Panc1 (cell line): ENCODE measurements at regions not wholly inside any gene's neighbourhood (a gene's known extent, or its start where the extent isn't known, plus 50 kb on each side); places are given as distances from the start of the nearest gene placed in this dataset.

ENCODE experiments used
- ATAC-seq: fragments of 200-7000 bp; cut with Tn5 transposase; 2 replicates; pipeline ENCODE4 v1.9.1; 2020; ENCODE audit warnings: mild to moderate bottlenecking, moderate library complexity
- BruUV-seq: library from RNA; stranded (reverse); fragments of 400-500 nt; replicated peaks from 2 replicates; lab custom pipeline; 2021; lab: Mats Ljungman, UMichigan
- CTCF ChIA-PET: fragments of 300-600 bp; sonication (Branson Sonifier 250); formaldehyde crosslinking; loops from one replicate; lab custom pipeline; 2022; ENCODE audit warnings: antibody characterized with exemption; lab: Charles Lee
- POLR2A ChIA-PET: fragments of 300-600 bp; sonication (Branson Sonifier 250); formaldehyde crosslinking; loops from one replicate; lab custom pipeline; 2022; ENCODE audit warnings: antibody characterized with exemption; lab: Charles Lee
- DNase-seq: peaks from one replicate; pipeline ENCODE4 v3.0.0-alpha.2; 2010; ENCODE audit warnings: low read depth, low spot score
- H3K27ac ChIP-seq: 2 replicates; pipeline ENCODE4 v1.5.1; 2011; ENCODE audit warnings: mild to moderate bottlenecking, low read length, inconsistent platforms
- H3K27me3 ChIP-seq: fragments of 200-500 bp; sonication (Bioruptor generic); 2 replicates; pipeline ENCODE4 v1.6.0; 2014; ENCODE audit warnings: low read length, inconsistent platforms; ENCODE audit not compliant: control insufficient read depth, insufficient read depth
- H3K36me3 ChIP-seq: fragments of 200-500 bp; sonication (Bioruptor generic); 2 replicates; pipeline ENCODE4 v1.5.1; 2014; ENCODE audit warnings: inconsistent platforms, mild to moderate bottlenecking, low read length, moderate library complexity; ENCODE audit not compliant: control insufficient read depth, insufficient read depth
- H3K4me1 ChIP-seq: 2 replicates; pipeline ENCODE4 v1.5.1; 2011; ENCODE audit warnings: inconsistent platforms, mild to moderate bottlenecking, low read length, moderate library complexity; ENCODE audit not compliant: control insufficient read depth, insufficient read depth
- H3K4me3 ChIP-seq, 2 experiments: 2 replicates each; pipeline ENCODE4 v1.5.1; 2011 to 2012; ENCODE audit warnings: low read depth in 2 of 2, low read length in 2 of 2, mild to moderate bottlenecking in 2 of 2, inconsistent platforms in 1 of 2, moderate library complexity in 1 of 2
- H3K9me3 ChIP-seq: fragments of 200-500 bp; sonication (Bioruptor generic); 2 replicates; pipeline ENCODE4 v1.5.1; 2014; ENCODE audit warnings: low read depth, mild to moderate bottlenecking, inconsistent platforms, low read length, moderate library complexity; ENCODE audit not compliant: control insufficient read depth, insufficient read depth
- POLR2AphosphoS5 ChIP-seq: IDR thresholded peaks from 2 replicates; pipeline ENCODE4 v1.6.1; 2012; ENCODE audit warnings: mild to moderate bottlenecking, low read depth, low read length, moderate library complexity
- SIN3A ChIP-seq: IDR thresholded peaks from 2 replicates; pipeline ENCODE4 v1.6.1; 2012; ENCODE audit warnings: low read depth, mild to moderate bottlenecking, low read length, moderate library complexity, borderline replicate concordance; ENCODE audit not compliant: insufficient read depth
- TCF7L2 ChIP-seq: IDR thresholded peaks from 2 replicates; pipeline ENCODE4 v1.6.1; 2011; ENCODE audit warnings: mild to moderate bottlenecking, low read depth, low read length, inconsistent platforms
- in situ Hi-C: cut with HindIII; loops from 2 replicates; pipeline ENCODE4 v1.10.0; 2016; ENCODE audit warnings: low sequenced_read_pairs, low pct_unique_long_range_greater_than_20kb
- intact Hi-C: fragments of 100-400 bp; cut with micrococcal nuclease; formaldehyde crosslinking; loops from one replicate; pipeline ENCODE4 v1.10.0; 2022; ENCODE audit not compliant: unreplicated experiment
- TF ChIP-seq, protein P1 (sequence below): fragments of 450-650 bp; IDR thresholded peaks from 2 replicates; pipeline ENCODE4 v1.5.1; 2017; ENCODE audit warnings: mild to moderate bottlenecking
- TF ChIP-seq, protein P2 (sequence below), 2 experiments: IDR thresholded peaks; 2 replicates each; pipeline ENCODE4 v1.6.1; 2011 to 2012; ENCODE audit warnings: low read depth in 2 of 2, control low read depth in 1 of 2, low read length in 1 of 2, mild to moderate bottlenecking in 1 of 2, moderate library complexity in 1 of 2; ENCODE audit not compliant: insufficient read depth in 1 of 2

DNA sequence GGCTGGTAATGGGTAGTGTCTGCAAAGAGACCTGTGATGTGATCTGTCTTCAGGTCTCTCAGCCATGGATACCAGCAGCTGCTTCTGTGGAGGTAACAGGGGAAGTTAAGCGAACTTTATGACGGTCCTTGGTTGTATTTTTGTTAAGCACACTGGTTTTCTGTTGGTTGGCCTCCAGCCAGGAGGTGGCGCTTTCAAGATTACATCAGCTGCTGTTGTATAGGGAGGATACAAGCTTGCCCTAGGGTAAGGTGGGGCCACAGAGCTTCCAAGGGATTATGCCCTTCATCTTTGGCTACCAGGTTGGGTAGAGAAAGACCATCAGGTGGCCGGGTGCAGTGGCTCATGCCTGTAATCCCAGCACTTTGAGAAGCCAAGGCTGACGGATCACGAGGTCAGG is 834.2 kb upstream of the GALNTL6 start:
- no peaks in the 10 kb centered on the region for H3K36me3 ChIP-seq
- TF ChIP-seq SIN3A (no peak), POLR2AphosphoS5 (no peak), TCF7L2 (no peak)
- TF ChIP-seq, protein P1, sequence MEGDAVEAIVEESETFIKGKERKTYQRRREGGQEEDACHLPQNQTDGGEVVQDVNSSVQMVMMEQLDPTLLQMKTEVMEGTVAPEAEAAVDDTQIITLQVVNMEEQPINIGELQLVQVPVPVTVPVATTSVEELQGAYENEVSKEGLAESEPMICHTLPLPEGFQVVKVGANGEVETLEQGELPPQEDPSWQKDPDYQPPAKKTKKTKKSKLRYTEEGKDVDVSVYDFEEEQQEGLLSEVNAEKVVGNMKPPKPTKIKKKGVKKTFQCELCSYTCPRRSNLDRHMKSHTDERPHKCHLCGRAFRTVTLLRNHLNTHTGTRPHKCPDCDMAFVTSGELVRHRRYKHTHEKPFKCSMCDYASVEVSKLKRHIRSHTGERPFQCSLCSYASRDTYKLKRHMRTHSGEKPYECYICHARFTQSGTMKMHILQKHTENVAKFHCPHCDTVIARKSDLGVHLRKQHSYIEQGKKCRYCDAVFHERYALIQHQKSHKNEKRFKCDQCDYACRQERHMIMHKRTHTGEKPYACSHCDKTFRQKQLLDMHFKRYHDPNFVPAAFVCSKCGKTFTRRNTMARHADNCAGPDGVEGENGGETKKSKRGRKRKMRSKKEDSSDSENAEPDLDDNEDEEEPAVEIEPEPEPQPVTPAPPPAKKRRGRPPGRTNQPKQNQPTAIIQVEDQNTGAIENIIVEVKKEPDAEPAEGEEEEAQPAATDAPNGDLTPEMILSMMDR = no peak
- TF ChIP-seq, protein P2, sequence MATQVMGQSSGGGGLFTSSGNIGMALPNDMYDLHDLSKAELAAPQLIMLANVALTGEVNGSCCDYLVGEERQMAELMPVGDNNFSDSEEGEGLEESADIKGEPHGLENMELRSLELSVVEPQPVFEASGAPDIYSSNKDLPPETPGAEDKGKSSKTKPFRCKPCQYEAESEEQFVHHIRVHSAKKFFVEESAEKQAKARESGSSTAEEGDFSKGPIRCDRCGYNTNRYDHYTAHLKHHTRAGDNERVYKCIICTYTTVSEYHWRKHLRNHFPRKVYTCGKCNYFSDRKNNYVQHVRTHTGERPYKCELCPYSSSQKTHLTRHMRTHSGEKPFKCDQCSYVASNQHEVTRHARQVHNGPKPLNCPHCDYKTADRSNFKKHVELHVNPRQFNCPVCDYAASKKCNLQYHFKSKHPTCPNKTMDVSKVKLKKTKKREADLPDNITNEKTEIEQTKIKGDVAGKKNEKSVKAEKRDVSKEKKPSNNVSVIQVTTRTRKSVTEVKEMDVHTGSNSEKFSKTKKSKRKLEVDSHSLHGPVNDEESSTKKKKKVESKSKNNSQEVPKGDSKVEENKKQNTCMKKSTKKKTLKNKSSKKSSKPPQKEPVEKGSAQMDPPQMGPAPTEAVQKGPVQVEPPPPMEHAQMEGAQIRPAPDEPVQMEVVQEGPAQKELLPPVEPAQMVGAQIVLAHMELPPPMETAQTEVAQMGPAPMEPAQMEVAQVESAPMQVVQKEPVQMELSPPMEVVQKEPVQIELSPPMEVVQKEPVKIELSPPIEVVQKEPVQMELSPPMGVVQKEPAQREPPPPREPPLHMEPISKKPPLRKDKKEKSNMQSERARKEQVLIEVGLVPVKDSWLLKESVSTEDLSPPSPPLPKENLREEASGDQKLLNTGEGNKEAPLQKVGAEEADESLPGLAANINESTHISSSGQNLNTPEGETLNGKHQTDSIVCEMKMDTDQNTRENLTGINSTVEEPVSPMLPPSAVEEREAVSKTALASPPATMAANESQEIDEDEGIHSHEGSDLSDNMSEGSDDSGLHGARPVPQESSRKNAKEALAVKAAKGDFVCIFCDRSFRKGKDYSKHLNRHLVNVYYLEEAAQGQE (IDR thresholded peaks at IDR 0.05; ENCODE audit: insufficient read depth in 1 of 2, low read depth in 2 of 2, low read length in 1 of 2) = no peak
- ChIA-PET POLR2A (interaction anchor here (0.7 kb wide), 1 partner anchor 34 kb away, joined by 7 read pairs; no protein-coding TSS in a partner anchor), CTCF (no interaction called here)
- H3K4me3 ChIP-seq = no peak overlapping the region
- no peak overlapping the region for H3K27ac ChIP-seq
- H3K4me1 ChIP-seq = no peaks in the 10 kb centered on the region
- intact Hi-C loops = no loop called here
- no peaks in the 10 kb centered on the region for H3K27me3 ChIP-seq
- in situ Hi-C loops = no loop called here
- DNase-seq (no peak), ATAC-seq (no peak)
- no peaks in the 10 kb centered on the region for H3K9me3 ChIP-seq
- BruUV-seq = no TSS peak

DNA sequence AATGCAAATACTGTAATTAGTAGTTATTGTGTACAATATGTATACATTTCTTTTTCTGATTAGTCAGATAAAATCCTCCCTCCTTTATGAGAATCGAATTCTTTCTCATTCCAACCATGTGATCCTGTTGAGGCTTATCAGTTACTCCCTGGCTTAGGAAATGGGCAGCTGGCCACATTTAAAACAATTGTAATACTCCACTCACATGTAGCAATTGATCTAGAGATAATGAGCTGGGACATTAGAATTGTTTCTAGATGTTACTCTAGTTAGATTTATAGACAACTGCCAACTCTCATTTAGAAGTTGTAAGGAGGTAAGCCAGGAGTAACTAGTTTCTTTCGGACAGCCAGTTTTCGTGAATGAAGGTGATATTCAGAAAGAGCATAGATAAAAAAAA is 859.3 kb upstream of the AADAT start:
- no peak for ATAC-seq
- Histone ChIP-seq H3K36me3 (no peaks in the 10 kb centered on the region), H3K27me3 (no peaks in the 10 kb centered on the region), H3K27ac (no peak overlapping the region), H3K4me3 (no peak overlapping the region), H3K9me3 (no peaks in the 10 kb centered on the region), H3K4me1 (no peaks in the 10 kb centered on the region)
- BruUV-seq = no TSS peak
- TF ChIP-seq TCF7L2 (no peak), SIN3A (no peak), POLR2AphosphoS5 (no peak)
- TF ChIP-seq, protein P1 = no peak
- in situ Hi-C loops (no loop called here), intact Hi-C loops (no loop called here)
- ChIA-PET CTCF (no interaction called here), POLR2A (no interaction called here)
- no peak for DNase-seq
